H9 (cell line): ENCODE measurements at regions not wholly inside any gene's neighbourhood (a gene's known extent, or its start where the extent isn't known, plus 50 kb on each side); places are given as distances from the start of the nearest gene placed in this dataset.

ENCODE experiments used
- DNase-seq: peaks from one replicate; pipeline ENCODE4 v3.0.0-alpha.2; 2017
- H2AFZ ChIP-seq: one replicate; pipeline ENCODE4 v1.6.1; 2013; ENCODE audit warnings: mild to moderate bottlenecking, low read length, control low read depth, moderate library complexity
- H2AK5ac ChIP-seq: 2 replicates; pipeline ENCODE4 v1.6.1; 2013; ENCODE audit warnings: low read length, control low read depth, mixed read lengths; ENCODE audit not compliant: insufficient read length
- H2BK120ac ChIP-seq: one replicate; pipeline ENCODE4 v1.6.1; 2013; ENCODE audit warnings: low read depth, mild to moderate bottlenecking, low read length, control low read depth, inconsistent platforms; ENCODE audit not compliant: poor library complexity, severe bottlenecking
- H2BK12ac ChIP-seq: 2 replicates; pipeline ENCODE4 v1.6.1; 2013; ENCODE audit warnings: low read length, control low read depth, mixed read lengths, low read depth; ENCODE audit not compliant: insufficient read length
- H2BK15ac ChIP-seq: 2 replicates; pipeline ENCODE4 v1.6.1; 2013; ENCODE audit warnings: low read depth, low read length, control low read depth
- H2BK20ac ChIP-seq: one replicate; pipeline ENCODE4 v1.6.1; 2013; ENCODE audit warnings: low read depth, mild to moderate bottlenecking, low read length, control low read depth, inconsistent platforms; ENCODE audit not compliant: poor library complexity, severe bottlenecking
- H2BK5ac ChIP-seq: 2 replicates; pipeline ENCODE4 v1.6.1; 2013; ENCODE audit warnings: low read length, control low read depth, mixed read lengths; ENCODE audit not compliant: insufficient read length
- H3K14ac ChIP-seq: 2 replicates; pipeline ENCODE4 v1.6.1; 2013; ENCODE audit warnings: low read length, control low read depth; ENCODE audit not compliant: insufficient read depth
- H3K18ac ChIP-seq: 2 replicates; pipeline ENCODE4 v1.6.1; 2013; ENCODE audit warnings: low read depth, mild to moderate bottlenecking, mixed read lengths, low read length, control low read depth; ENCODE audit not compliant: insufficient read length
- H3K23ac ChIP-seq: 2 replicates; pipeline ENCODE4 v1.6.1; 2013; ENCODE audit warnings: low read length, control low read depth, mixed read lengths, low read depth; ENCODE audit not compliant: insufficient read length
- H3K23me2 ChIP-seq: 2 replicates; pipeline ENCODE4 v1.6.1; 2013; ENCODE audit warnings: low read depth, mild to moderate bottlenecking, mixed read lengths, low read length, control low read depth; ENCODE audit not compliant: insufficient read length, poor library complexity, severe bottlenecking
- H3K27ac ChIP-seq: 2 replicates; pipeline ENCODE4 v1.5.1; 2013; ENCODE audit warnings: low read length, control low read depth, mixed read lengths, low read depth; ENCODE audit not compliant: insufficient read length
- H3K27me3 ChIP-seq: 2 replicates; pipeline ENCODE4 v1.6.1; 2013; ENCODE audit warnings: low read length, control low read depth, inconsistent platforms; ENCODE audit not compliant: insufficient read depth
- H3K4ac ChIP-seq: 2 replicates; pipeline ENCODE4 v1.6.1; 2013; ENCODE audit warnings: low read depth, mild to moderate bottlenecking, control low read depth, inconsistent platforms, low read length, moderate library complexity
- H3K4me1 ChIP-seq: 2 replicates; pipeline ENCODE4 v1.6.1; 2013; ENCODE audit warnings: low read length, control low read depth, inconsistent platforms; ENCODE audit not compliant: insufficient read depth
- H3K4me2 ChIP-seq: 2 replicates; pipeline ENCODE4 v1.6.1; 2013; ENCODE audit warnings: low read length, control low read depth, mixed read lengths; ENCODE audit not compliant: insufficient read length, insufficient read depth
- H3K56ac ChIP-seq: 2 replicates; pipeline ENCODE4 v1.6.1; 2013; ENCODE audit warnings: low read depth, mild to moderate bottlenecking, mixed read lengths, low read length, control low read depth; ENCODE audit not compliant: insufficient read length
- H3K79me1 ChIP-seq: 2 replicates; pipeline ENCODE4 v1.6.1; 2013; ENCODE audit warnings: low read depth, mild to moderate bottlenecking, moderate library complexity, low read length, control low read depth, inconsistent platforms; ENCODE audit not compliant: insufficient read depth, poor library complexity, severe bottlenecking
- H3K79me2 ChIP-seq: 2 replicates; pipeline ENCODE4 v1.6.1; 2013; ENCODE audit warnings: low read length, control low read depth, inconsistent platforms; ENCODE audit not compliant: insufficient read depth
- H3K9ac ChIP-seq: 2 replicates; pipeline ENCODE4 v1.6.1; 2013; ENCODE audit warnings: low read length, control low read depth, mixed read lengths; ENCODE audit not compliant: insufficient read length; ENCODE audit errors: extremely low read depth
- H3K9me3 ChIP-seq: one replicate; pipeline ENCODE4 v1.6.1; 2013; ENCODE audit warnings: low read depth, low read length, inconsistent platforms; ENCODE audit not compliant: control insufficient read depth
- H3T11ph ChIP-seq: one replicate; pipeline ENCODE4 v1.6.1; 2013; ENCODE audit warnings: mild to moderate bottlenecking, low read length, control low read depth, inconsistent platforms
- H4K20me1 ChIP-seq: one replicate; pipeline ENCODE4 v1.6.1; 2013; ENCODE audit not compliant: control insufficient read depth, insufficient read length, insufficient read depth
- H4K5ac ChIP-seq: 2 replicates; pipeline ENCODE4 v1.6.1; 2013; ENCODE audit warnings: low read depth, mild to moderate bottlenecking, mixed read lengths, low read length, control low read depth; ENCODE audit not compliant: insufficient read length
- H4K8ac ChIP-seq: replicated peaks from 2 replicates; pipeline ENCODE4 v1.6.1; 2013; ENCODE audit warnings: low read length, control low read depth, mixed read lengths, low read depth; ENCODE audit not compliant: insufficient read length
- H4K91ac ChIP-seq: 2 replicates; pipeline ENCODE4 v1.6.1; 2013; ENCODE audit warnings: low read depth, mild to moderate bottlenecking, moderate library complexity, mixed read lengths, low read length, control low read depth; ENCODE audit not compliant: insufficient read length
- H3K27ac Mint-ChIP-seq, 3 experiments: 2 replicates in 2 of 3; 3 replicates in 1 of 3; pipeline ENCODE4 v1.8.0; 2020 to 2021; ENCODE audit warnings: mixed read lengths in 3 of 3, mild to moderate bottlenecking in 1 of 3, moderate library complexity in 1 of 3
- H3K27me3 Mint-ChIP-seq: 2 replicates; pipeline ENCODE4 v1.8.0; 2021; ENCODE audit warnings: low read depth, mild to moderate bottlenecking, moderate library complexity, mixed read lengths
- H3K36me3 Mint-ChIP-seq, 3 experiments: 2 replicates in 2 of 3; 3 replicates in 1 of 3; pipeline ENCODE4 v1.8.0; 2020 to 2021; ENCODE audit warnings: low read depth in 3 of 3, mixed read lengths in 3 of 3; ENCODE audit not compliant: insufficient read depth in 1 of 3
- H3K4me1 Mint-ChIP-seq, 2 experiments: 2 replicates each; pipeline ENCODE4 v1.8.0; 2020; ENCODE audit warnings: mixed read lengths in 2 of 2
- H3K4me3 Mint-ChIP-seq, 2 experiments: 2 replicates in 1 of 2; 3 replicates in 1 of 2; pipeline ENCODE4 v1.8.0; 2020 to 2021; ENCODE audit warnings: mild to moderate bottlenecking in 2 of 2, mixed read lengths in 2 of 2, moderate library complexity in 1 of 2
- H3K9me3 Mint-ChIP-seq, 2 experiments: 2 replicates in 1 of 2; 3 replicates in 1 of 2; pipeline ENCODE4 v1.8.0; 2020; ENCODE audit warnings: mild to moderate bottlenecking in 2 of 2, mixed read lengths in 2 of 2, moderate library complexity in 1 of 2
- CTCF ChIP-seq: fragments of 200-600 bp; sonication (generic); conservative IDR thresholded peaks from 3 replicates; pipeline ENCODE4 v1.8.0; 2021; ENCODE audit warnings: antibody characterized with exemption, mild to moderate bottlenecking
- WGBS: extraction: QIAGEN DNeasy Blood & Tissue Kit; methylation state at CpG from one replicate; pipeline ENCODE4 v1.1.7; 2013; ENCODE audit warnings: missing lambda C conversion rate, low lambda C conversion rate, mixed read lengths; ENCODE audit not compliant: insufficient read length; ENCODE audit errors: extremely low coverage; 5-methylcytosine and 5-hydroxymethylcytosine counted together

GRCh38 chr20:11158589-11158988, 484.8 kb upstream of the JAG1 start:
- WGBS = no CpG with 5 or more reads among the region's 2 CpGs
- H3K14ac ChIP-seq = no peak overlapping the region
- TF ChIP-seq CTCF = no peak

More at GRCh38 chr20:11158589-11158988, 484.8 kb upstream of the JAG1 start:
- Histone ChIP-seq H2BK12ac (no peak overlapping the region), H3T11ph (no peak overlapping the region), H2AK5ac (no peak overlapping the region), H2BK20ac (no peak overlapping the region), H3K4me1 (no peaks in the 10 kb centered on the region), H3K56ac (no peak overlapping the region), H3K18ac (no peak overlapping the region), H3K4ac (no peak overlapping the region), H3K9ac (no peak overlapping the region), H2BK15ac (no peak overlapping the region), H2BK120ac (no peak overlapping the region), H3K23me2 (no peaks in the 10 kb centered on the region), H3K9me3 (no peaks in the 10 kb centered on the region), H3K27me3 (no peaks in the 10 kb centered on the region), H3K79me1 (no peaks in the 10 kb centered on the region), H3K79me2 (no peaks in the 10 kb centered on the region), H4K8ac (no peak overlapping the region), H2AFZ (no peak overlapping the region), H4K91ac (no peak overlapping the region), H3K27ac (no peak overlapping the region), H3K4me2 (no peak overlapping the region), H2BK5ac (no peak overlapping the region), H3K23ac (no peak overlapping the region), H4K5ac (no peak overlapping the region), H4K20me1 (no peaks in the 10 kb centered on the region)
- H3K4me1 Mint-ChIP-seq = no peaks in the 10 kb centered on the region
- H3K9me3 Mint-ChIP-seq = no peaks in the 10 kb centered on the region
- no peaks in the 10 kb centered on the region for H3K27me3 Mint-ChIP-seq
- no peak for DNase-seq
- no peaks in the 10 kb centered on the region for H3K36me3 Mint-ChIP-seq
- no peak overlapping the region for H3K27ac Mint-ChIP-seq
- no peak overlapping the region for H3K4me3 Mint-ChIP-seq
